H1 (cell line): ENCODE measurements at regions not wholly inside any gene's neighbourhood (a gene's known extent, or its start where the extent isn't known, plus 50 kb on each side); places are given as distances from the start of the nearest gene placed in this dataset.

Experiments used
- CTCF ChIA-PET: fragments of 300-600 bp; sonication (Branson Sonifier 250); formaldehyde crosslinking; loops from one replicate; lab custom pipeline; 2021; ENCODE audit not compliant: partially characterized antibody; lab: Charles Lee
- POLR2A ChIA-PET: fragments of 300-600 bp; sonication (Branson Sonifier 250); formaldehyde crosslinking; loops from one replicate; lab custom pipeline; 2021; ENCODE audit warnings: inconsistent platforms; ENCODE audit not compliant: partially characterized antibody; lab: Charles Lee
- DNase-seq, 2 experiments: peaks; one replicate each; pipeline versions ENCODE4 v3.0.0 to v3.0.0-alpha.2; 2010 to 2022; ENCODE audit warnings: low spot score in 2 of 2, low read depth in 1 of 2, mixed read lengths in 1 of 2
- FAIRE-seq: peaks from 2 replicates; lab custom pipeline; 2011; peaks lifted over from hg19 to GRCh38; lab: Jason Lieb, UNC
- H2AFZ ChIP-seq: 2 replicates; pipeline ENCODE4 v1.8.1; 2012; ENCODE audit warnings: low read length, inconsistent platforms
- H2AK5ac ChIP-seq: 2 replicates; pipeline ENCODE4 v1.6.1; 2013; ENCODE audit warnings: low read depth, low read length
- H2BK120ac ChIP-seq: replicated peaks from 2 replicates; pipeline ENCODE3; 2013; ENCODE audit warnings: low read depth, low read length, inconsistent platforms
- H2BK12ac ChIP-seq: 2 replicates; pipeline ENCODE4 v1.6.1; 2013; ENCODE audit warnings: low read depth, low read length
- H2BK15ac ChIP-seq: 2 replicates; pipeline ENCODE4 v1.6.1; 2013; ENCODE audit warnings: low read length
- H2BK20ac ChIP-seq: 2 replicates; pipeline ENCODE4 v1.6.1; 2013; ENCODE audit warnings: low read length
- H2BK5ac ChIP-seq: 2 replicates; pipeline ENCODE4 v1.6.1; 2013; ENCODE audit warnings: low read depth, low read length
- H3K14ac ChIP-seq: 2 replicates; pipeline ENCODE4 v1.6.1; 2013; ENCODE audit warnings: inconsistent platforms; ENCODE audit not compliant: insufficient read length
- H3K18ac ChIP-seq: 2 replicates; pipeline ENCODE4 v1.6.1; 2013; ENCODE audit warnings: low read length; ENCODE audit errors: extremely low read depth
- H3K23ac ChIP-seq: 2 replicates; pipeline ENCODE4 v1.6.1; 2013; ENCODE audit warnings: inconsistent platforms; ENCODE audit not compliant: insufficient read length
- H3K23me2 ChIP-seq: 2 replicates; pipeline ENCODE4 v1.6.1; 2013; ENCODE audit warnings: low read depth, low read length
- H3K27ac ChIP-seq: 2 replicates; pipeline ENCODE4 v1.6.1; 2011; ENCODE audit warnings: low read depth, low read length, inconsistent platforms
- H3K27me3 ChIP-seq, 4 experiments: replicated peaks in 1 of 4; 1 replicate in 1 of 4; 2 replicates in 3 of 4; pipeline versions ENCODE4 v1.6.1 to v1.8.1; 2011 to 2013; ENCODE audit warnings: low read length in 3 of 4, mild to moderate bottlenecking in 3 of 4, inconsistent platforms in 2 of 4, mixed read lengths in 2 of 4, moderate library complexity in 1 of 4; ENCODE audit not compliant: control insufficient read depth in 3 of 4, insufficient read depth in 3 of 4; ENCODE audit errors: extremely low read depth in 1 of 4
- H3K36me3 ChIP-seq, 4 experiments: 2 replicates each; pipeline versions ENCODE4 v1.6.1 to v1.8.1; 2011 to 2013; ENCODE audit warnings: mild to moderate bottlenecking in 4 of 4, low read length in 3 of 4, moderate library complexity in 2 of 4, control low read depth in 1 of 4, inconsistent platforms in 1 of 4; ENCODE audit not compliant: insufficient read depth in 4 of 4, control insufficient read depth in 2 of 4
- H3K4ac ChIP-seq: replicated peaks from 2 replicates; pipeline ENCODE3; 2013; ENCODE audit warnings: low read length, low read depth, mixed read lengths, inconsistent platforms; ENCODE audit not compliant: insufficient read length
- H3K4me1 ChIP-seq, 4 experiments: replicated peaks in 1 of 4; 1 replicate in 1 of 4; 2 replicates in 3 of 4; pipeline versions ENCODE4 v1.6.1 to v1.8.1; 2011 to 2013; ENCODE audit warnings: low read length in 3 of 4, inconsistent platforms in 2 of 4, mixed read lengths in 1 of 4; ENCODE audit not compliant: insufficient read depth in 4 of 4, control insufficient read depth in 3 of 4
- H3K4me2 ChIP-seq, 2 experiments: 2 replicates each; pipeline versions ENCODE4 v1.6.1 to v1.8.1; 2011 to 2013; ENCODE audit warnings: low read depth in 2 of 2, low read length in 2 of 2, control low read depth in 1 of 2, inconsistent platforms in 1 of 2, mild to moderate bottlenecking in 1 of 2; ENCODE audit not compliant: insufficient read depth in 1 of 2
- H3K4me3 ChIP-seq, 4 experiments: fragments of 200-600, 300-600 bp in 1 of 4; sonication (generic), shearing (Covaris generic), sonication (Bioruptor Twin) in 1 of 4; 2 replicates each; pipeline versions ENCODE4 v1.5.1 to v1.8.1; 2011 to 2016; ENCODE audit warnings: low read length in 4 of 4, low read depth in 3 of 4, control low read depth in 2 of 4, inconsistent platforms in 2 of 4, mild to moderate bottlenecking in 2 of 4, mixed read lengths in 1 of 4, moderate library complexity in 1 of 4; ENCODE audit not compliant: insufficient read depth in 2 of 4; ENCODE audit errors: extremely low read depth in 1 of 4
- H3K56ac ChIP-seq: replicated peaks from 2 replicates; pipeline ENCODE3; 2013; ENCODE audit warnings: low read depth, mild to moderate bottlenecking, mixed read lengths, low read length, inconsistent platforms; ENCODE audit not compliant: insufficient read length
- H3K79me1 ChIP-seq: 2 replicates; pipeline ENCODE4 v1.6.1; 2013; ENCODE audit warnings: low read depth, low read length, control low read depth
- H3K79me2 ChIP-seq, 2 experiments: 2 replicates each; pipeline versions ENCODE4 v1.6.1 to v1.8.1; 2012 to 2013; ENCODE audit warnings: low read length in 2 of 2, mild to moderate bottlenecking in 2 of 2, inconsistent platforms in 1 of 2; ENCODE audit not compliant: insufficient read depth in 2 of 2, control insufficient read depth in 1 of 2
- H3K9ac ChIP-seq, 4 experiments: replicated peaks in 1 of 4; 1 replicate in 1 of 4; 2 replicates in 3 of 4; pipeline versions ENCODE4 v1.6.1 to v1.8.1; 2011 to 2013; ENCODE audit warnings: low read depth in 3 of 4, low read length in 3 of 4, control low read depth in 2 of 4, mild to moderate bottlenecking in 2 of 4, moderate library complexity in 2 of 4, inconsistent platforms in 1 of 4; ENCODE audit errors: extremely low read depth in 1 of 4
- H3K9me3 ChIP-seq, 2 experiments: 2 replicates each; pipeline versions ENCODE4 v1.6.1 to v1.8.1; 2012 to 2013; ENCODE audit warnings: mild to moderate bottlenecking in 2 of 2, moderate library complexity in 2 of 2, control low read depth in 1 of 2, inconsistent platforms in 1 of 2, low read depth in 1 of 2, low read length in 1 of 2, mixed read lengths in 1 of 2; ENCODE audit not compliant: insufficient read depth in 2 of 2
- H4K20me1 ChIP-seq, 2 experiments: replicated peaks in 1 of 2; 2 replicates each; pipeline versions ENCODE3 to v1.8.1; 2011 to 2013; ENCODE audit warnings: inconsistent platforms in 2 of 2, low read length in 2 of 2, mild to moderate bottlenecking in 1 of 2; ENCODE audit not compliant: insufficient read depth in 2 of 2, control insufficient read depth in 1 of 2
- H4K5ac ChIP-seq: 2 replicates; pipeline ENCODE4 v1.6.1; 2013; ENCODE audit warnings: low read length, low read depth, mixed read lengths, inconsistent platforms; ENCODE audit not compliant: insufficient read length
- H4K8ac ChIP-seq: 2 replicates; pipeline ENCODE4 v1.8.0; 2013; ENCODE audit warnings: mild to moderate bottlenecking, moderate library complexity, low read length, inconsistent platforms; ENCODE audit not compliant: insufficient read depth; ENCODE audit errors: extremely low read depth
- H4K91ac ChIP-seq: replicated peaks from 2 replicates; pipeline ENCODE3; 2013; ENCODE audit warnings: low read length, mixed read lengths, inconsistent platforms; ENCODE audit not compliant: insufficient read length
- ASH2L ChIP-seq: fragments of 200-600, 300-600 bp; sonication (generic); IDR thresholded peaks from one replicate; pipeline ENCODE4 v1.7.1; 2017; ENCODE audit warnings: low read length
- ATF3 ChIP-seq: IDR thresholded peaks from 2 replicates; pipeline ENCODE4 v1.6.1; 2011; ENCODE audit warnings: low read depth, mild to moderate bottlenecking, low read length; ENCODE audit not compliant: insufficient read depth
- BACH1 ChIP-seq: IDR thresholded peaks from 2 replicates; pipeline ENCODE4 v1.6.1; 2012; ENCODE audit warnings: low read length, improper control_type of control experiment
- CEBPB ChIP-seq: IDR thresholded peaks from 2 replicates; pipeline ENCODE4 v1.6.1; 2012; ENCODE audit warnings: low read depth, low read length
- EGR1 ChIP-seq: IDR thresholded peaks from 2 replicates; pipeline ENCODE4 v1.6.1; 2011; ENCODE audit warnings: low read depth, low read length, borderline replicate concordance
- GTF2F1 ChIP-seq: IDR thresholded peaks from 2 replicates; pipeline ENCODE4 v1.6.1; 2012; ENCODE audit warnings: low read depth, low read length, improper control_type of control experiment, borderline replicate concordance
- POLR2A ChIP-seq, 2 experiments: IDR thresholded peaks; 1 replicate in 1 of 2; 2 replicates in 1 of 2; pipeline ENCODE4 v1.6.1; 2011; ENCODE audit warnings: low read depth in 2 of 2, low read length in 2 of 2, mild to moderate bottlenecking in 2 of 2; ENCODE audit errors: control extremely low read depth in 1 of 2
- SIX5 ChIP-seq: IDR thresholded peaks from 2 replicates; pipeline ENCODE4 v1.6.1; 2011; ENCODE audit warnings: mild to moderate bottlenecking, low read depth, low read length
- SP1 ChIP-seq: IDR thresholded peaks from 2 replicates; pipeline ENCODE4 v1.6.1; 2011; ENCODE audit warnings: low read depth, low read length
- SP4 ChIP-seq: IDR thresholded peaks from 2 replicates; pipeline ENCODE4 v1.6.1; 2012; ENCODE audit warnings: low read length, inconsistent platforms
- TBP ChIP-seq: IDR thresholded peaks from 2 replicates; pipeline ENCODE4 v1.6.1; 2011; ENCODE audit warnings: low read depth, low read length, improper control_type of control experiment
- WGBS, 2 experiments: shearing (Covaris generic) in 1 of 2; methylation state at CpG; one replicate each; pipeline versions ENCODE4 v1.1.6 to v1.1.7; 2013 to 2015; ENCODE audit warnings: low lambda C conversion rate in 2 of 2, mixed read lengths in 2 of 2, inconsistent platforms in 1 of 2, low coverage in 1 of 2, missing lambda C conversion rate in 1 of 2; ENCODE audit not compliant: insufficient replicate concordance in 2 of 2, insufficient coverage in 1 of 2, insufficient read length in 1 of 2; ENCODE audit errors: extremely low coverage in 1 of 2, missing lambda C conversion rate in 1 of 2; 5-methylcytosine and 5-hydroxymethylcytosine counted together

GRCh38 chr5:104965006-104965405 is 1402.4 kb upstream of the NUDT12 start:
- Histone ChIP-seq H2BK120ac (no peak overlapping the region), H4K8ac (no peak overlapping the region), H3K4me3 (no peak overlapping the region), H2BK15ac (no peak overlapping the region), H3K4me1 (no peaks in the 10 kb centered on the region), H3K27ac (no peak overlapping the region), H3K79me1 (no peaks in the 10 kb centered on the region), H3K4me2 (no peak overlapping the region), H3K18ac (no peak overlapping the region), H2BK12ac (no peak overlapping the region), H2AK5ac (no peak overlapping the region), H3K56ac (no peak overlapping the region), H3K79me2 (no peaks in the 10 kb centered on the region), H3K4ac (no peak overlapping the region), H3K36me3 (no peaks in the 10 kb centered on the region), H4K91ac (no peak overlapping the region), H4K5ac (no peak overlapping the region), H2BK5ac (no peak overlapping the region), H3K14ac (no peak overlapping the region), H3K23ac (no peak overlapping the region), H4K20me1 (no peaks in the 10 kb centered on the region), H3K9ac (no peak overlapping the region), H3K27me3 (no peaks in the 10 kb centered on the region), H3K9me3 (no peaks in the 10 kb centered on the region), H3K23me2 (no peaks in the 10 kb centered on the region), H2AFZ (no peak overlapping the region), H2BK20ac (no peak overlapping the region)
- CTCF ChIA-PET, result no interaction called here
- FAIRE-seq, result no peak
- 97% methylated on average over 1 of the region's 1 CpG; no CpG with 5 or more reads in 1 of the 2 experiments for WGBS, 2 experiments
- POLR2A ChIA-PET, result no interaction called here
- no peak for DNase-seq
- TF ChIP-seq ATF3 (no peak), TBP (no peak), EGR1 (no peak), BACH1 (no peak), GTF2F1 (no peak), CEBPB (no peak), SP1 (no peak), SP4 (no peak), ASH2L (no peak), SIX5 (no peak), POLR2A (IDR thresholded peaks at IDR 0.05; ENCODE audit: control extremely low read depth in 1 of 2, low read depth in 2 of 2, low read length in 2 of 2) (no peak)
